Skeletal muscle tissue (tissue), 3 donors: ENCODE measurements at regions not wholly inside any gene's neighbourhood (a gene's known extent, or its start where the extent isn't known, plus 50 kb on each side); places are given as distances from the start of the nearest gene placed in this dataset.

Experiments used
- H3K27ac ChIP-seq: one replicate; pipeline ENCODE4 v1.7.0; 2013; ENCODE audit warnings: mild to moderate bottlenecking, low read depth, low read length, inconsistent platforms
- H3K27me3 ChIP-seq, 3 donors: one replicate each; pipeline ENCODE4 v1.7.0; 2013; ENCODE audit warnings: low read length in 3 of 3; ENCODE audit not compliant: control insufficient read depth in 3 of 3, insufficient read depth in 3 of 3
- H3K36me3 ChIP-seq, 3 donors: one replicate each; pipeline ENCODE4 v1.7.0; 2013; ENCODE audit warnings: low read length in 3 of 3; ENCODE audit not compliant: control insufficient read depth in 3 of 3, insufficient read depth in 3 of 3
- H3K4me1 ChIP-seq, 3 donors: one replicate each; pipeline ENCODE4 v1.7.0; 2013; ENCODE audit warnings: low read length in 3 of 3, mild to moderate bottlenecking in 3 of 3; ENCODE audit not compliant: control insufficient read depth in 3 of 3, insufficient read depth in 3 of 3
- H3K4me3 ChIP-seq, 3 donors: one replicate each; pipeline ENCODE4 v1.7.0; 2013; ENCODE audit warnings: low read length in 3 of 3
- H3K9ac ChIP-seq, 3 donors: one replicate each; pipeline ENCODE4 v1.7.0; 2013; ENCODE audit warnings: low read length in 3 of 3, mild to moderate bottlenecking in 3 of 3, moderate library complexity in 2 of 3, low read depth in 1 of 3
- H3K9me3 ChIP-seq, 3 donors: one replicate each; pipeline ENCODE4 v1.7.0; 2013; ENCODE audit warnings: low read length in 3 of 3; ENCODE audit not compliant: control insufficient read depth in 3 of 3
- donor health status: Osteomylitis.

DNA sequence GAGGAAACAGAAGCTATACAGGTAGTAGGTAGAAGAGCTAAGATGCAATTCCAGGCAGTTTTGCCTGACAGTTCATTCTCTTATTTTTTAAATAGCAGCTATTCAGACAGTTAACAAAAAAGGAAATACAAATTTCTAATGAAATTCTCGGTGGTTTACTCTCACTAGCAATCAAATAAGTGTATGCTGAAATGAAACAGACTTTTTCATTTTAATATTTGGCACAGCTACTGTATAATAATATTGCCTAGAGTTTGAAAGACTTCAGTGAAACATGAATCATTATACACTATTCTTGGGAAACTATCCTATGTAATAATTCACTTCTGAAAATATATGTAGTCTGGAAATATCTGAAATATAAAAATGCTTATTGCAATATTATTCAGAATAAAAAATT, 463.2 kb upstream of the AGTR1 start:
- no peaks in the 10 kb centered on the region for H3K27me3 ChIP-seq

DNA sequence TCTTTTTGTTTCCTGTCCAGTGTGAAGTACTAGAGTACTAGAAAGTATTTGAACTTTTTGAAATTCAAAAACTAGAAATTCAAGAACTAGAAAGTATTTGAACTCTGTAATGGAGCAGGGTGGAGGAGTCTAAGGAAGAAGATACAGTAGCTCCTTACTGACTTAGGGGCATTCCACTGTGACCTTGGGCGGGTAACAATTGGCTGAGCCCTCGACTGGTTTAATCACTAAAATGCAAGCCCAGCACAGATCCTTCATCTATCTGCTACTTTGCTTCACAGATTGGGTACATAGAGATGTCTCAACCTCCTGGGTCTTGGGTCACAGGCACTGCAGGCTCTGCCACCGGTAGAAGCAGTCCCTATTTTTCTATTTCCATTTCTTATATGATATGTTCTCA, 462.1 kb upstream of the AGTR1 start:
- Histone ChIP-seq H3K4me3 (no peak overlapping the region), H3K4me1 (no peaks in the 10 kb centered on the region), H3K9me3 (no peaks in the 10 kb centered on the region), H3K27ac (no peak overlapping the region), H3K27me3 (no peaks in the 10 kb centered on the region), H3K36me3 (no peaks in the 10 kb centered on the region), H3K9ac (no peak overlapping the region)

More for the DNA sequence above, 463.2 kb upstream of the AGTR1 start:
- no peaks in the 10 kb centered on the region for H3K9me3 ChIP-seq
- no peaks in the 10 kb centered on the region for H3K4me1 ChIP-seq
- no peak overlapping the region for H3K9ac ChIP-seq
- no peak overlapping the region for H3K27ac ChIP-seq
- H3K4me3 ChIP-seq = no peak overlapping the region
- no peaks in the 10 kb centered on the region for H3K36me3 ChIP-seq

GRCh38 chr3:148238421-148238821, 459.3 kb upstream of the AGTR1 start:
- Histone ChIP-seq H3K36me3 (no peaks in the 10 kb centered on the region), H3K27ac (no peak overlapping the region), H3K4me1 (no peaks in the 10 kb centered on the region), H3K27me3 (no peaks in the 10 kb centered on the region), H3K9me3 (no peaks in the 10 kb centered on the region), H3K9ac (no peak overlapping the region), H3K4me3 (no peak overlapping the region)

DNA sequence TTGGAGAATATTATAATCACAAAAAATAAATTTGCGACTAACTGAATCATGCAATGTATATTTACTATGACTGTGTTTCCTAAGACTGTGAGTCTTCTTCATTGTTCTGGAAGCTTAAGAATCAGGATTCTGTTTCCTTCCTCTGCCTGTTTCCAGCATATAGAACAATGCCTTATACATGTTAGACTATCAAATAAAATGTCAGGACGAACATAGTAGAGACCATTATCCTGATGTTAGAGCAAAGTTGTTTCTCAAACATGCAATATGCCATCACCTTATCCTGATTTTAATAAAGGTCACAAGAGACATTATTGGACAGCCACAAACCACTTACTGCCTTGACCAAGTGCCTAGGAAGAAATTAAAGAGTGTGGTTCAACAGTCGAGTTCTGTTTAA, 457.4 kb upstream of the AGTR1 start:
- no peaks in the 10 kb centered on the region for H3K27me3 ChIP-seq
- no peak overlapping the region for H3K9ac ChIP-seq
- H3K27ac ChIP-seq = no peak overlapping the region
- no peaks in the 10 kb centered on the region for H3K9me3 ChIP-seq
- no peak overlapping the region for H3K4me3 ChIP-seq
- no peaks in the 10 kb centered on the region for H3K4me1 ChIP-seq
- H3K36me3 ChIP-seq = no peaks in the 10 kb centered on the region

- no peak overlapping the region for H3K27ac ChIP-seq
- H3K36me3 ChIP-seq = no peaks in the 10 kb centered on the region
- H3K9ac ChIP-seq = no peak overlapping the region
- no peaks in the 10 kb centered on the region for H3K9me3 ChIP-seq
- H3K4me3 ChIP-seq = no peak overlapping the region
- no peaks in the 10 kb centered on the region for H3K4me1 ChIP-seq
- no peaks in the 10 kb centered on the region for H3K27me3 ChIP-seq
Measured at GRCh38 chr3:148243609-148244008, 454.1 kb upstream of the AGTR1 start.

DNA sequence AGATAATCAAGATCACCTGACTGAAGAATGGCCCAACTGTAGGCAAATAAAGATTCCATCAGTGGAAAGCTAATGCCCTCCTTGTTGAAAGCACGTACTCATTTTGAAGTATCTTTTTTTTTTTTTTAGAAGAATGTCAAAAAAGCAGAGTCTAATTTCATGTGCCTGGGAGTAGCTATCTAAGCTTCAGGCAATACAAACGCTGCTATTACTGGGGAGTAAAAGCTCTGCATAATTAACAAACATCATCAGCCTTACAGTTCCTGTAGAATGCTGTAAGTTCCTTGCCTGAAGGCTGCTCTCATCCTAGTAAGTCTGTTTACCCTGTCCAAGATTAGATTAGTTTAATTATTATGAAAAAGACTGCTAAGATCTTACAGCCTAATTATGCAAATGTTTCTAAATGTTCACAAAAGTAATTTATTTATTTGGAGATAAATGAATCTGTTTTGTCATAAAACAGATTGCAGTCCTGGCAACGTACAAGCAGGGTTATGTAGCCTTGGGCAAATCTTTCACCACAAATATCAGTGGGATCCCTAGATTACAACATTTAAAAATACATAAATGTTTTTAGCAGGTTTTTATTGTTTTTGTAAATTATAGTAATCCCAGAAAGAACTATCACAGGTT, 451.3 kb upstream of the AGTR1 start:
- Histone ChIP-seq H3K4me1 (no peaks in the 10 kb centered on the region), H3K27me3 (no peaks in the 10 kb centered on the region), H3K9ac (no peak overlapping the region), H3K36me3 (no peaks in the 10 kb centered on the region), H3K9me3 (no peaks in the 10 kb centered on the region), H3K4me3 (no peak overlapping the region), H3K27ac (no peak overlapping the region)

GRCh38 chr3:148253713-148254112, 444.0 kb upstream of the AGTR1 start:
- Histone ChIP-seq H3K9me3 (no peaks in the 10 kb centered on the region), H3K9ac (no peak overlapping the region), H3K4me1 (no peaks in the 10 kb centered on the region), H3K27ac (no peak overlapping the region), H3K36me3 (no peaks in the 10 kb centered on the region), H3K4me3 (no peak overlapping the region), H3K27me3 (no peaks in the 10 kb centered on the region)

- H3K36me3 ChIP-seq = no peaks in the 10 kb centered on the region
- H3K27ac ChIP-seq = no peak overlapping the region
- H3K9me3 ChIP-seq = no peaks in the 10 kb centered on the region
- no peak overlapping the region for H3K9ac ChIP-seq
- H3K4me3 ChIP-seq = no peak overlapping the region
- no peaks in the 10 kb centered on the region for H3K4me1 ChIP-seq
- no peaks in the 10 kb centered on the region for H3K27me3 ChIP-seq
Measured at GRCh38 chr3:148254402-148254801, 443.3 kb upstream of the AGTR1 start.

GRCh38 chr3:148255981-148256969, 441.4 kb upstream of the AGTR1 start:
- Histone ChIP-seq H3K9me3 (no peaks in the 10 kb centered on the region), H3K4me3 (no peak overlapping the region), H3K27ac (no peak overlapping the region), H3K27me3 (no peaks in the 10 kb centered on the region), H3K36me3 (no peaks in the 10 kb centered on the region), H3K9ac (no peak overlapping the region), H3K4me1 (no peaks in the 10 kb centered on the region)

DNA sequence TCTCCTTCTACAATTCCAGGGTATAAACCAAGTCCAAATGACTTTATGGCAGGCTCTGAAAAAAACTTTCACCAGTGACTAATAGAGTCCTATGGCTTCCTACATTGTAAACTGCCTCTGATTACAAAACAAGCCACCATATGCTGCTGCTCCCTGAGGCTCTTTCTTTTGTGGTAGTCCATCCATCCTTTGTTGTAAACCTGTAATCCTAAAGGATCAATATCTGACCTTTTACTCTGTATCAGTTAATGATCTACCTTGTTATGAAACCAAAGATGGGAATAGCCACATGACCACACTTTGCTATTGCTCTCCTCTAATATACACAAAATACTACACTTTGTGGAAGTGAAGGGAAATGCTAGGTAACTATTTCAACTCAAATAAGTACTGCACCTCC, 434.7 kb upstream of the AGTR1 start:
- H3K36me3 ChIP-seq = no peaks in the 10 kb centered on the region
- no peak overlapping the region for H3K4me3 ChIP-seq
- no peaks in the 10 kb centered on the region for H3K9me3 ChIP-seq
- no peak overlapping the region for H3K9ac ChIP-seq
- no peak overlapping the region for H3K27ac ChIP-seq
- no peaks in the 10 kb centered on the region for H3K27me3 ChIP-seq
- no peaks in the 10 kb centered on the region for H3K4me1 ChIP-seq
